H1 (cell line): ENCODE measurements at regions not wholly inside any gene's neighbourhood (a gene's known extent, or its start where the extent isn't known, plus 50 kb on each side); places are given as distances from the start of the nearest gene placed in this dataset.

Source experiments
- ATF2 ChIP-seq: IDR thresholded peaks from 2 replicates; pipeline ENCODE4 v1.6.1; 2012; ENCODE audit warnings: low read length, inconsistent platforms
- CTCF ChIP-seq, 3 experiments: IDR thresholded peaks; 1 replicate in 2 of 3; 2 replicates in 1 of 3; pipeline versions ENCODE4 v1.5.1 to v1.6.1; 2011; ENCODE audit warnings: low read length in 3 of 3, mild to moderate bottlenecking in 3 of 3, inconsistent platforms in 2 of 3, low read depth in 1 of 3, moderate library complexity in 1 of 3; ENCODE audit not compliant: insufficient read depth in 1 of 3; ENCODE audit errors: control extremely low read depth in 1 of 3
- HDAC6 ChIP-seq: IDR thresholded peaks from one replicate; pipeline ENCODE4 v1.7.1; 2012; ENCODE audit warnings: low read depth, mild to moderate bottlenecking, inconsistent platforms, low read length, moderate library complexity
- MAFK ChIP-seq: IDR thresholded peaks from 2 replicates; pipeline ENCODE4 v1.6.1; 2012; ENCODE audit warnings: low read depth, mild to moderate bottlenecking, improper control_type of control experiment, low read length

GRCh38 chr11:130602641-130603334 lies 154.3 kb downstream of the ADAMTS15 start:
- TF ChIP-seq CTCF (IDR thresholded peaks at IDR 0.05; ENCODE audit: control extremely low read depth in 1 of 3, insufficient read depth in 1 of 3, low read depth in 1 of 3, low read length in 3 of 3) (no peak), MAFK (no peak), HDAC6 (no peak), ATF2 (no peak)
